GM21447 (cell line): ENCODE measurements at regions not wholly inside any gene's neighbourhood (a gene's known extent, or its start where the extent isn't known, plus 50 kb on each side); places are given as distances from the start of the nearest gene placed in this dataset.
A peak's percentile ranks its signal among the peaks of the same experiment; 100 is the strongest.

Source experiments
- ATAC-seq: cut with Tn5 transposase; IDR thresholded peaks from one replicate; pipeline ENCODE4 v1.9.1; 2021; ENCODE audit not compliant: unreplicated experiment

DNA sequence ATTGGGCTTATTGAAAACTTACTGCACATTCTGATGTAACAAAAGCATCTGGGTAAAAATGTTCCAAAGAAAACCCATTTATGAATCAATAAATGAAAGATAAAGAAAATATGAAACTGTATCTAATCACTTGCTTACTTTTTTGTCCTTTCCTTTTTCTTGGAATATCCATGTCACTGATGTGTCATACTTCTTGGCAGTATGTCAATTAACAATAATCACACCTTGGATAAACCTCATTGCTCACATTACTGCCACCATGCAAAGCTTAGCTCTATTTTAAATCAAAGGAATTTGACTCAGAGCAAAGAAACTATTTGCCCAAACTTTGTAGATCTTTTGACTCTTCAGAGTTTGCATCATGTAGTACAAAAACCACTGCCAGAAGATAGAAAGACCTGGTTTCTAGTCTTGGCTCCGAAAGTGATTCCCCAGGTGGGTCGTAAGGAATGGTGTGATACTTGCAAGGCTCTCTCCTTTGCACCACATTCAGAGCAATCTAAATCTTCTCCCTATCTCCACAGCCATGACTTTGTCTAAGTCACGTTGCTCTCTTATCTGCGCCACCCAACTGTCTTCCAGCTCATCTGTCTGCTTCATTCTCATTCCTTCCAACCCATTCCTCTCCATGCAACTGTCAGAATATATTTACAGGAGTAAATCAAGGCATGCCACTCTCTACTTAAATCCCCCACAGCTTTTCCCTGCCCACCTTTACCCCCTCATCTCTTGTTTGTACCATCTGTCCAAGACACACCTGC lies 311.9 kb downstream of the COG6 start:
- ATAC-seq, result no peak

DNA sequence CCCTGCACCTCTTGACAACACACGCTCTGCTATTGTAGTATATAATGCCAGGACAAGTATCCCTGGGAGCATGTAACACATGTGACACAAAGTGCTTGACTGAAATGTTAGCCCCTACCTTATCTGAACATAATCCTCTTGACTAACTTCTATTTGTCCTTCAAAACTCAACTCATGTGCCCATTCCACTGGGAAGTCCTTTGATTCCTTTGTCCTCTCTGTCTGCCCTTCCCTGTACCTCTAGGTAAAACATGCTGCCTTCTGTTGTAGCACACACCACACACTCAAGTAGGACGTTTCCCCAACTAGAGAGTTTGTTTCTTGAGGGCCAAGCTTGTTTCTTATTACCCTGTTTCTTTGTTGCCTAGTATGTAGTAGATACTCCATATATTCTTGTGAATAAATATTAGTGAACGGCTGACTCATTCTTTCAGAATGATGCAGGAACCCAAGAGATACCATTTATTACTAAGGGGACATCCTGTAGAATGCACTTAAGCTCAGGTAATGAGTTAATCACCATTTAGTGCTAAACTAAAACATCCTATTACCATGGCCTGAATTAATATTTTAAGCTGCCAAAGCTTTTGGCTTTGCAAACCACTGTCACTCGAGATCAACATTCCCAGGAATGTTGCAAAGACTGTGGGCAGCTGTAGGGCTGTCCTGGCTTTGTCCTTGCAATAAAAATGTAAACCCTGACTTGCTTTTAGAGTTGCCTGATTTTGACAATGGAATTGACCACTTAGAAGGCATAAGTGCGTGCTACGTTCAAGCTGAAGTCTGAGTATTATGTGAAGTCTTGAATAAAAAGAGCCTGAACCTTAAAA lies 313.4 kb downstream of the COG6 start:
- ATAC-seq, result no peak

DNA sequence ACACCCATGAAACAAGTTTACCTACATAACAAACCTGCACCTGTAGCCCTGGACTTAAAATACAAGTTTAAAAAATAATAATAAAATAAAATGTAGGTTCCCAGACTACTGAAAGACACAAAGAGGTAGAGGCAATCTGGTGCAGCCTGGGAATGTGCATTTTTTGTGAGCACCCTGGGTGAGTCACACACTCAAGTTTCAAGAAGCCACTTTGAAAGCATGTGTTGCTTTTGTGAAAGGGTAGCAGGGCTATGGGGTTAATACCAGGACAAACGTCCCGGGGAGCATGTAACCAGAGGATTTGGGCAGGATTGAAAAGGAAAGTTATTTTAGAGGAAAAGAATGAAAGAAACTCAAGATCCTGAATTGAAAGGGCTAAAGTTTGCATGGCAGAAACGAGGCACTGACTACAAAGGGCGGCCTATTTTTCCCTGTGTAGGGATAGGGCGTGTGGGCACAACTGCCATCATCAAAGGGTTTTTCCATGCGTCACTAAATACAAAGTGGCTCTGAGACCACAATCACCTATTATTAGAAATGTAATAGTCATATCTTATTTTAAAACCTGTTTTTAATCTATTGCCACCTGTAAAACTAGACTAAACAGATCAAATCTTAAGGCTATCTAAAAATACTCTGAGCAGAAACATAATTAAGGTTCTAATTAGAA lies 314.9 kb downstream of the COG6 start:
- ATAC-seq, result no peak

DNA sequence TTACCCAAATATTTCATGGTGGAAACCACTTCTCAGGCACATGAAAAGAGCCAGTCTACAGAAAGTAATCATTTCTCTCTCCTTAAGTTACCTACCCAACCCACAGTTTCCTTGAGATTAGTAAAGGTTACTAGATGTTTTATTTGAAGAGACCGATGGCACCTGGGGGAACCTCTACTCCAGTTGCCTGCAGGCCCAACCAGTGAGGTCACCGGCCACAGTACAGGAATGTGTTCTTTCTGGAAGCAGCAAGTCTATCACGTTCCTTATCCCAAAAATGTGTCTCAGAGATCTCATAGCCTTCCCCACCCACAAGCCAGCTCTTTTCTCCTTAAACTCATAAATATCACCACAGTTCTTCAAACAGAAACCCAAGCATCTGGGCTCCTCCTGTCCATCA lies 316.1 kb downstream of the COG6 start:
- ATAC-seq, result no peak

DNA sequence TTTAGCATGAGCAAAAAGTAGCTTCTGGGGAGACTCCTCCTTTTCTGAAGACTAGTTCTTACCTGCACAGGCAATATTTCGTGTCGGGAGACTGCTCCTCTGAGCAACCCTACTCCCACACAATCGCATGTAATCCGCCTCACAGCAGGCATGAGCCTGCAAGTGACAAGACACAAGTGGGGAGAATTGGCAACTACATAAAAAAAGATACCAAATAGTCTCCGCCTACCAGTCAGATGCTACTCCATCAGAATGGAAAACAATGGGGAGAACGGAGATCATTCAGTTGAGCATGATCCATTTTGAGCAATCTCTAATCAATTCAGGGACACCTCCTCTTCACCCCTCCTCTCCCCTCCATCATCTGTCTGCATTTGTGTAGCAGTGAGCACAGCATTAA lies 321.0 kb downstream of the COG6 start:
- no peak for ATAC-seq

DNA sequence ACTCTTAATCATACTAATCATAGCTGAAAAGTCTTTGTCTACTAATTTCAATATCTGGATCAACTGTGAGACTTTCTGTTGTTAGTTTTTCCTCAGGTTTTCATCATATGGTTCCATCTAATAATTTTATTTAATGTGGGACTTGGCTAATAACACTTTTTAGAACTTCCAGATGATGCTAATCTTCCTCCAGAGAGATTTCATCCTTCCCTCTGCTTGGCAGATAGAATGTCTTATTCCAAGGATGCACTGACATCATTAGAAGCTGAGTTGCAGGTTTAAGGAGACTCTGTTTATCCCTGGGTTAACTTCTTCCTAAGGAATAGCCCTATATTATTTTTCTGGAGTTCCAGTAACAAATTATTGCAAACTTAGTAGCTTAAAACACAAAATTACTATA lies 325.6 kb downstream of the COG6 start:
- no peak for ATAC-seq

DNA sequence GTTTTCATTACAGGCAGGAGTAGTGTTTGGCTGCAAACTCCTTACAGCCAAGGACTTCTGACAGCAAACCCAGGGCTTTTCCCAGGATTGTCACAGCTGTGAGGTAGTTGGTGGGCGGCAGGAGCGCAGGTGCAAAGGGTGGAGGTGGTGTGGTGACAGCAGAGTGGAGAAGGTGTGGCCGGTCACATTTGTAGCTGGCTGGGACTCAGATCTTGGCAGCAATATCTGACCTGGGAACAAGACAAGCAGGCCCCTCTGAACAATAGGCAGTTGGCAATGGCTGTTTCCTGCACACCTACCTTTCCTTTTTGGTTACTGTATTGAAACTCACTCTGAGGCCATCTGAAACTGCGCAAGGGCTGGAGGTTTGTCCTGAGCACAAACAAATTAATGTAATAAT lies 327.3 kb downstream of the COG6 start:
- ATAC-seq, result no peak

DNA sequence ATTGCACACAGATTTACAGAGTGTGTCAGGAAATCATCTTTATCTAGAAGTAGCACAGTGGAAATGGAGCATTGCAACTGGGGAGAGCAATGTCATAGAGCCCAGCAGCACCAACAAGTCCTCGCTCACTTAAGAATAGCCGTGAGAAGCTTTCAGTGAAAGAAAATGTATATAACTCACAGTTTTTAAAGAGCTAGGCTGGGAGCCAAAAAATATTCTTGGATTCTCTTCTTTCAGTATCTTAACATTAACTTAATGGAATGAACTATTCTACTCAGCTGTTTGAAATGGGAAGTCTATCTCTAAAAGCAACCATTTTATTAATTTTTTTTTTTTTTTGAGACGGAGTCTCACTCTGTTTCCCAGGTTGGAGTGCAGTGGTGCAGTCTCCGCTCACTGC lies 329.6 kb downstream of the COG6 start:
- ATAC-seq, result no peak

DNA sequence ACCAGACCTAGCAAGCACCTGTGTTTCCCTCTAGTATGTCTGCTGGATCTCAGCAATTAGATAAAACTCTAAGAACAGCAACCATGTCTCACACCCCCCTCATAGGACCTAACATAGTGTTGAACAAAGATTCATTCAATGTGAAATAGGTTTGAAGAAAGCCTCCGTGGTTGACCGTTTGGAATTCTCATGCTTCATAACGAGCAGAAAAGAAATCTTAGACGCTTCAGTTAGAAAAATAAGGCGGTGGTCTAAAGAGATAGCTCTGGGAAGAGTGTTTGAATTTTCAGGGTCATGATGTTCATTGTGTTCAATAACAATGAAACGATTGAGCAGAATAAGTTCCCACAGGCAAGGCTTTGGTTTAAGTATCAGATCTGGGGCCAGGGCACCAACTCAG lies 332.9 kb downstream of the COG6 start:
- no peak for ATAC-seq

DNA sequence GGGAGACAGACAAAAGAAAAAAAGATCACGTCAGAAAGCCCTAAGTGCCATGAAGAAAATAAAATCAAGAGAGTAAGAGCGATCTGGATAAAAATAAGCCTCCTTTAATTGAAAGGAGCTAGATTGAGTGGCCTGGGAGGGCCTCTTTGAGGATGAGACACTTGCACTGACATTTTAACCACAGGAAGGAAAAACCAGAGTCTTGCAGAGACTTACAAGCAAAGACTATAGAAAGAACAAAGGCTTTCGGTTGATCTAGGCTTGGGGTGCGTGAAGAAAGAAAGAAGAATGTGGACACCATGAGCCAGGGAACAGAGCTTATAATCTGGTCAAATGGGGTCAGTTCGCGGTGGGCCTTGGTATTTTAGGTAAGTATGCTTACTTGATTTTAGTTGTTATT lies 342.7 kb downstream of the COG6 start:
- no peak for ATAC-seq

DNA sequence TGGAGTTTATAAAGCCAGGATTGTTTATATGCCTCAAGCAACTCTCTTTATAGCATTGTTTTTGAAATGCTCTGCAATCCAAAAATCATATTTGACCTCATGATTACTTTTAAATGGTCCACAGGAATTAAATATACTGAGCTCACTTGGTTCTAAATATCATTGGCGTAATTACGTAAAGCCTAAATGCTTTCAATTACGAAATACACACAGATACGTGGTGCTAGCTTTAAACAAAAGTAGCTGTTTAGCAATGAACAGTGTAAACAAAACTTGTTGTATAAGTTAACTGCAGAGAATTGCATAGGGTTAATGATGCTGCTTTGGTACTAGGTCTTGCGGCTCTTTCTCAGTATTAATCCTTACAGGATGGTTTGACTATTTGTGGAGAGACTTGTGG lies 346.6 kb downstream of the COG6 start:
- no peak for ATAC-seq

DNA sequence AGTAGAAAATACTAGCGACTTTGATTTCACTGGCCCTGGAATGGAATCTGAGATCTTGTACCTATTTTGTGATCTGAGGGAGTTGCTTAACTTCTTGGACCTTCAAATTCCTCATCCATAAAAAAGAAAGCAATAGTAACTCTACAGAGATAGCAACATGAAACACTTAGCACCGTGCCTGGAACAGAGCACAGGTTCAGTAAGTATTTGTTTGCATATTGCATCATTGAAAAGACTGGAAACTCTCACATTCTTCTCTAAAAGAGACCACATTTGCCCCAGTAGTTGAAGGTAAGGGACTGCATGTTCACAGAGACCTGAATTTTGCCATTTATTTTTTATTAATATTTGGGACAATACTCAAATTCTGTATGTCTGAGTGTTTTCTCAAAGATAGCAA lies 358.1 kb downstream of the COG6 start:
- ATAC-seq, result no peak

DNA sequence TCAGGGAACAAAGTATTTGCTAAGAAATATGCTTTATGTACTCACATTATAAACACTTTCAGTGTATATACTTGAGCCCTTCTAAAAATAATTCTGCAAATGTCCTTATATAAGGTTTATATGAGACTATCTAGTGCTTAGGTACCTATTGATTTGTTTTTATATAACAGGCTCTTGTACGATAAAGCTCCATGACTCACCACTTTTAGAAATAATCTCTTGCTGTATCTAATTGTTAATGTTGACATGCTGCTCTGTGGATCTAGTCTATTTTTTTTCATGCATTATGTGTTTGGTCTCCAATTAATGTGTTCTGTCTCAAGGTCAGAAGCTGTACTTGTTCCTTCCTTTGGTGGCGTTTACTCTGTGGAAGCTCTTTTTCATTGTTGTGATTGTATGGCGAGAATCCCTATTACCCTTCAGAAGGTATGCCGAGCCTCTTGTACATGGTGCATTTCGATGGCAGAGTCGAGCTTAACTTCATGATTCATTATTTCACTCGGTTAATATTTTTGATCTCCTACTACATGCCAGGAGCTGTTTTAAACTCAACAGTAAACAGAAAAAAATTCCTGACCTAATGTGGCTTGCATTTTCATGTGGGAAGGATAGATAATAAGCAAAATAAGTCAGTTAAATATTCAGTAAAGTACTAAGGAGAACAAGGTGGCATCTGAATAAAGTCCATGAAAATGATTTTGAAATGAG lies 361.6 kb downstream of the COG6 start:
- no peak for ATAC-seq

DNA sequence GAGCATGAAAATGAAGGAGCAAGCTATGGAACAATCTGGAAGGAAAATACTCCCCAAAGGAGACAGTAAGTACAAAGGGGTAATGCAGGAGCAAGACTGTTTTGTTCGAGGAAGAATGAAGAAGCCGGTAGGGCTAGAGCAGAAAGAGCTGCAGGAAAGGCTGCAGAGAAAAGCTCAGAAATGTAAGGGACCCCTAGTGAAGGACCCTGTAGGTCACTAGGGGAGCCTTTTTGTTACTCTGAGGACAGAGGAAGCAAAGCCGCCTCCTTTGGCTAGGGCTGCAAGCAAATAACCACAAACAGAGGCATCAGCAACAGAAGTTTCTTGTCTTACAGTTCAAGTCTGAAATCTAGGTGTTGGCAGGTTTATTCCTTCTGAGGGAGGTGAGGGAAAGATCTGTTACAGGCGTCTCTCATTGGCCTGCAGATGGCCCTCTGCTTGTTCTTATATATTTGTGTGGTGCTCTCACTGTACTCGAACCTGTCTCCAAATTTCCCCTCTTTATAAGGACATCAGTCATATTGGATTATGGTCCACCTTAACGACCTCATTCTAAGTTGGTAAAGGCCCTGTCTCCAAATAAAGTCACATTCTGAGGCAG lies 362.3 kb downstream of the COG6 start:
- no peak for ATAC-seq

DNA sequence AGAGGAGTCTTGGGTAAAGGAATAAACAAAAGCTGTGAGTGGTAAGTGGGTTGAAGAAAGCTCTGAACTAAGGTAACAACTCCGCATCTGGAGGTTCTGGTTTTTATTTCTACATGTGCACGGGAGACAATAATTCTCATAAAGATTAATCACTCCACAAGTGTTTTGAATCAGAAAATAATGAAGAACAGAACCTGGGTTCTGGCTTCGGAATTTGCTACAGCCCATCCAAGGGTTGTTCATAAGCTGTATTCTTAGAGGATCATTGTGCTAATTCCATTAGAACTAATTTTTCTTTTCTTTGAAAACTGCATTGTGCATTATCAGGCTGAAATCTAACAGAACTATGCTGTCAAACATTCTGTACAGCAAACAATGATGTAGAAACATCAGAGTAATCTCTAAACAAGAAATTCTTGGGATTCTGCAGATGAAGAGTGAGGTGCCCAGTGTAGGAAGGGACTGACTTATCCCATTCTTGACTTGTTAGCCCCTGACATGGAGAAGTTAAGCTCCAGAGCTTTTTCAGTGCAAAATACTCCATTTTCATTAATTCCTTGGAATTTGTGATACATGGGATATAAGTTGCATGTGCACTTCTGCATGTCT lies 368.2 kb downstream of the COG6 start:
- no peak for ATAC-seq

DNA sequence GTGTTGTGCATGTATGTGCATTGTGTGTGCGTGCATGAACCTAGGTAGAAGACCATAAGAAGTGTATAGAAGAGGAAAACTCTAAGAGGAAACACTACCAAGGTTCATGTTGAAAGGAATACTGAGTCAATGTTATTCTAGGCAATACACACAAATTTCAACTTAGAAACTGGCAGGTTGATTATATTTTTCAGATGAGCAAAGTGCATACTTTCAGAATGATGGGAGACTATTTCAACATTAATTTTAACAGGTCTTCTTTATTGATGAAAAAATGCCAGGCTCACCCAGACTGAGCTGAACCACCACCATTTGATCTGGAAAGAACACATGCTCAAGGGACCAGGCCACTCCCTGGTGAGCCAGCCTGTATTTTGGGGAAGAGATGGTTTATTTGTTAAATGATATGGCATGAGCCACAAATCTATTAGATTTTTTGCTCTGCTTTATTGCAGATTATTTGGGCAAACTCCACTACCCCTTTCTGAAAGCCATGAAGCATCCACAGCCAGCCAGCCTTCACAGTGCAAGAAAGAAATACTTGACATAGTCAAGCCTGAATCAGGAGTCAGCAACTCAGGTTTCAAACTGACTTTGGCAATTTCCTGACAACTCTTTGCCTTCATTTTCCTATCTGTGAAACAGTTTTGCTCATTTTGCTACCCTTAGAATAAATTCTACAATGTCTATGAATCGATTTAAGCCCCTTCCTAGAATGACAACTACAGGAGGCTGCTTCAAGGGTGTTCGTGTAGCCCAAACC lies 368.9 kb downstream of the COG6 start:
- no peak for ATAC-seq

DNA sequence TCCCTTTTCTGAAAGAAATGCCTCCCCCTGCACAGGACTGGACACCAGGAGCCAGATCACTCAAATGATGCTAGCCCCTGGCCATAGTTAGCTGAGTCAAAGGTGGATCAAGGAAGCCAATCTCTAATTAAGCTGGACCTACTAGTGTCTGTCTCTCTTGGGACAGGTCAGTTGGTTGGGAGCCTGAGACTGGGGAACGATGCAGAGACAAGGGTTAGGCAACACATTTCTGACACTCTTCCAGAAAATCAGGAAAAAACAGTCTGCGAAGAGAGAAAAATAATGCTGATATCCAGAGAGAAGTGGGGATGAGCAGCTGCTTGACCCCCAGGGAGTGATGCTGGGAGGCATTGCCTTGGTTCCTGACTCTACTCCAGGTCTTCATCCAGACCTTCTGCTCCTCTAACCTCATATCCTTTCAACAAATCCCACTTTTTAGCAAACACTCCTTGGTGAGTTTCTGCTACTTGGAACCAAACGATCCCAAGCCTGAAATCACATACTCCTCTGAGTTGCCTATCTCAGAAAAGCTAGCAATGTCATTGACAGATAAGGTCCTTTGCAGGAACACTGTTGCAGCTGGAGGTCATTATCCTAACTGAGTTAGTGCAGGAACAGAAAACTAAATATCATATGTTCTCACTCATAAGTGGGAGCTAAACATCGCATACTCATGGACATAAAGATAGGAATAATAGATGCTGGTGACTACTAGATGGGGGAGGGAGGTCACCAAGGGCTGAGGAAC lies 369.7 kb downstream of the COG6 start:
- no peak for ATAC-seq

DNA sequence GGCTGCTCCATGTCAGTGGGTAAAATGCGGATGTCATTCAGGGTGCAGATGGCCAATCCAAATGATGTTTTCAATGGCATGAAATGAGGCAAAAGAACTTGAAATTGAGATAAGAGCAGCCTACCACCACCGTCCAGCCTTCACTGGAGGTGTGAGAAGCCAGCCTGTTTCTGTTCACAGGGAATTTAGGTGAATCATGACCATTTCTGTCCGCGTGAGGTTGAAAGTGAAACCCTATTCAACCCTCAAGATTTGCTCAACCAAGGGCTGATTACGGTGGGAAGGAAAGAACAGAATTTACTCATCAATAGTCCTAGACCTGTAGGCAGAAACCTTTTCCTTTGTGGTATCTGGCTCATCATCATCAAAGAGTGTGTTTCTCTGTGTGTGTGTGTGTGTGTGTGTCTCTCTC lies 370.7 kb downstream of the COG6 start:
- peak; percentile 92 for ATAC-seq

DNA sequence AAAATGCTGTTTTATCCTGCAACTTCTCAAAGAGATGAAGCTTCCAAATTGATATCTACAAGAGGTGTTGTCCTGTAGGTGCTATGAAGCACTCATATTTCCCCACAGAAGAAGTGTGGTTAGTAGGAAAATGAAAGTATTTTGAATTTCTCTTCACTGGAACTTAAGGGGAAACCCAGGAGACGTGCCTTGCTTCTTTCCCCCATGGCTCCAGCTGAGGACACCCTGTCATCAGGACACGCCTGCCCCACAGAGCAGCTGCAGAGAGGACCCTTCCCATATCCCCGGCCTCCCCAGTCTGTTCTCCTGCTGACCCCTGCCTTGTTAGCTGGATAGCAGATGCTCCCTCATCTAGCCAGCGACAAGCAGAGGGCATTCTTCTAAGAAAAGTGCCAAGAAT lies 371.3 kb downstream of the COG6 start:
- ATAC-seq, result peak; percentile 47
